ENCODE measurements at regions not wholly inside any gene's neighbourhood (a gene's known extent, or its start where the extent isn't known, plus 50 kb on each side); places are given as distances from the start of the nearest gene placed in this dataset.
"Not testable (repeated sequence)": the region's sequence is repeated elsewhere in the genome, so short reads cannot be mapped to it uniquely, and the experiment has no call there.

- no peak overlapping the region for H3K27ac ChIP-seq
- TF ChIP-seq ZFX (IDR thresholded peaks at IDR 0.05): no peak
- TF ChIP-seq CTCF (conservative IDR thresholded peaks at IDR 0.05): no peak
These were observed 491.8 kb downstream of the CD109 start for GRCh38 chr6:74187811-74188210.

DNA sequence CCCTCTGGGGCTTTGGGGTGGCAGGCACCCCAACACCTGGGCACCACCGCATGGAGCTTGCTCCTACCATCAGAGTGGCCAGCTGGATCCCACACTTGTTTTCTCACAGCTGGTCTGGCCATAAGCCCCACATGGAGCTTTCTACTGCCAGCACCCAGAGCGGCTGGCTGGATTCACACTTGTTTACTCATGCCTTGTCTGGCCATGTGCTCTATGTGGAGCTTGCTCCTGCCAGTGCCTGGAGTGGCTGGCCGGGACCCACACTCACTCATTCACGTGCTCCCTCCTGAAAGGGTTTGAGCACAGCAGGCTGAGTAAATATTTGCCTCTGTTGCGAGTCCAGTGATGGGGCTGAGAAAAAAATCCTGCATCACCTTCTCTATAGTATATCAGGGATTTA, 487.0 kb downstream of the CD109 start:
- H3K27ac ChIP-seq: no peak overlapping the region
- TF ChIP-seq CTCF (conservative IDR thresholded peaks at IDR 0.05) (no peak), ZFX (IDR thresholded peaks at IDR 0.05) (no peak)

DNA sequence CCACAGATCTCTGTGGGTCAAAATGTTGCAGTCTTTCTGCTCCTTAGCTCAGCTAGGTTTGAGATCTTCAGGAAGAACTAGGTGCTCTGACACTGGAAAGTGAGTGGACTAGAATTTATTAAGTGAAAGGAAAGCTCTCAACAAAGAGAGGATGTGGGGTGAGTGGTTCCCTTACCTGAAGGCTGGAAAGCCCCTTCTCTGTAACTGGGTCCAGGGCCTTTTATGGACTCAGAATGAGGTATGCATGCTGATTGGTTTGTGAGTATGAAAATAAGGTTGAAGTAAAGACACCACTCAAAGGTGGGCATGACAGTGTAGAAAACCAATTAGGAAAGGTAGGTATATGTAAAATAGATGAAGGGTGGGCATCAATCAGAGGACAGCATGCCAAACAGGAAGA, 485.5 kb downstream of the CD109 start:
- no peak for TF ChIP-seq ZFX (IDR thresholded peaks at IDR 0.05)
- TF ChIP-seq CTCF (conservative IDR thresholded peaks at IDR 0.05): no peak
- H3K27ac ChIP-seq: no peak overlapping the region

GRCh38 chr6:74177506-74177905, 481.5 kb downstream of the CD109 start:
- TF ChIP-seq CTCF (conservative IDR thresholded peaks at IDR 0.05) (no peak), ZFX (IDR thresholded peaks at IDR 0.05) (no peak)
- no peak overlapping the region for H3K27ac ChIP-seq

- not testable (repeated sequence) for H3K27ac ChIP-seq
These were observed 474.5 kb downstream of the CD109 start for GRCh38 chr6:74170550-74170949.

GRCh38 chr6:74170118-74170517, 474.1 kb downstream of the CD109 start:
- TF ChIP-seq ZFX (IDR thresholded peaks at IDR 0.05) (no peak), CTCF (conservative IDR thresholded peaks at IDR 0.05) (no peak)
- no peak overlapping the region for H3K27ac ChIP-seq

DNA sequence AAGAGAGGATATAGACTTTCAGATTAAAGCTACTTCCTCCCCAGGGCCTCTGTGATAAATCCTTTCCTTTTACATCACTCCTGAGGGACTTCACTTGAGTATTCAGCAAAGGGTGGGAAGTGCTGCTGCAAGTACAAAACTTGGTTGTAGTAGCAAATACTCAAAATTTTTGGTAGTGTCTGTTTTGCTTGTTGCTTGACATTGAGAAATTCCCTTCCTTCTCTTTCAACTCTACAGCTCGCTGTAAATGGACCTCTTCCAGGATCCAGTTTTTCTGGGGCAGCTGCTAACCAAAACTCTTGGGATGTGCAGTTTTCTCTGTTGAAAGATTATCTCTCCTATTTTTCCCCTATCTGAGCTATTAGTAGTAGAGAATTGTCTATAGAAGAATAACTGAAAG, 472.0 kb downstream of the CD109 start:
- no peak overlapping the region for H3K27ac ChIP-seq
- TF ChIP-seq CTCF (conservative IDR thresholded peaks at IDR 0.05) (no peak), ZFX (IDR thresholded peaks at IDR 0.05) (no peak)

DNA sequence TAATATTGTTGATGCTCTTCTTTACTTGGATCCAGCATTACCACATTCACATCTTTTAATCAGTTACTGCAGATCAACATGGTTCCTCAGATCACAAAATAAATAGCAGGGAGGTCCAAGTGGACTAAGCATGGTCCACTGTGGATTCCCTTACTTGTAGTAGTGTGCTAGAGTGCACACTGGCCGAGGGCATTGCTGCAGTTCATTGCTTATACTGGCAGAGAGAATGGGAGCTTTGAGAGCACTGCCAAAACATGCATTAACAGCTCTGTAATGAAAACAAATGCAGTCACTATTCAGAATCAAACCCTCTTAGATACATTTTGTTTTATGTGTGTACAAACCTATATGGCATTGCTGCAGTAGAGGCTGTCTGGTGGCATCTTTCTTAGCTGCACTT, 471.5 kb downstream of the CD109 start:
- no peak overlapping the region for H3K27ac ChIP-seq
- TF ChIP-seq ZFX (IDR thresholded peaks at IDR 0.05) (no peak), CTCF (conservative IDR thresholded peaks at IDR 0.05) (no peak)
